ENCODE measurements at regions not wholly inside any gene's neighbourhood (a gene's known extent, or its start where the extent isn't known, plus 50 kb on each side); places are given as distances from the start of the nearest gene placed in this dataset.
"Not testable (repeated sequence)": the region's sequence is repeated elsewhere in the genome, so short reads cannot be mapped to it uniquely, and the experiment has no call there.

DNA sequence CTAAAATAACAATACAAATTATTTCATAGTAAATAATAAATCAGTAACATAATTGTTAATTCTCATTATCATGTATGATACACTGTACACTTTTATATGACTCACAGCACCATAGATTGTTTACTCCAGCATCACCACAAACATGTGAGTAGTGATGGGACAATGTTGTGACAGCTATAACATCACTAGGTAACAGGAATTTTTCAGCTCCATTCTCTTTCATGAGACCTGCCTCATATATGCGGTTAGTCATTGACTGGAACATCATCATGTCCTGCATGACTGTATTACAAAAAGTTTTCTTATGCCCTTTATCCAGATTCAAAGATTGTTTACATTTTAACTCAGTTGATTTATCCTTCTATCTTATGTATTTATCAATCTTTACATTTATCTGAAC is 1530.0 kb downstream of the PCDH18 start:
- no peak for DNase-seq

DNA sequence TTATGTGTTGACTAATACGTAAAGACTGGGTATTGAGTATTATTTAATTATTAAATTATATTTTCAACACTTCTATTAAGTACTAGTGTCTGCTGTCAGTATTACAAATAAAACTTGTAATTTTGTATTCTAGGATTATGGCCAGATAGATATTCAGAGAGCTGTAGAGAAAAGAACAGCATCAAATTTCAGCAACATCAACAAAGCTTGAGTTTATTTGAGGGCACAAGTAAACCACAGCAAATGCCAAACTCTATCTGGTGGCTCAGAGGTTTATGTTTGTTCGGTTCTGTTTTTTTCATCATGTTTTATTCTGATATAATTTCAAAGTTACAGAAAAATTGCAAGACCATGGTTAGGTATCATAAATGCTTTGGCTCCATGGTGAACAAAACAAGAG is 1530.5 kb downstream of the PCDH18 start:
- DNase-seq = no peak

DNA sequence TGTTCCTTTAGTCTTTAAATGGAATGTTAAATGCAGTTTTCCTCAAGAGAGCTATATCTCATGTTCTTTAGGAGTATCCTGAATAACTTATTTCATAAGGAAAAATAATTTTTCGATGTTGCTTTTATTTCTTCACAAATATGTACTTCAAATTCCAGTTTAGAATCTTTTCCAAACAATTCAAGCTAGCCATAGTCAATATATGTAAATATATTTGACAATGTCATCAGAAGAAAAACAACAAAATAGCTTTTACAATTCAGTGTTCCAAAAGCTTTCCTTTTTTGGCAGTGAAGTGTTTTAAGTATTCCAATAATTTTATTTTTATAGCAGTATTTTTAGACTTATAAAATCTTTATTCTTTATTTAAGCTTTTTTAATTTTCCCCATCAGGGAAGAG is 1532.0 kb downstream of the PCDH18 start:
- DNase-seq = no peak

DNA sequence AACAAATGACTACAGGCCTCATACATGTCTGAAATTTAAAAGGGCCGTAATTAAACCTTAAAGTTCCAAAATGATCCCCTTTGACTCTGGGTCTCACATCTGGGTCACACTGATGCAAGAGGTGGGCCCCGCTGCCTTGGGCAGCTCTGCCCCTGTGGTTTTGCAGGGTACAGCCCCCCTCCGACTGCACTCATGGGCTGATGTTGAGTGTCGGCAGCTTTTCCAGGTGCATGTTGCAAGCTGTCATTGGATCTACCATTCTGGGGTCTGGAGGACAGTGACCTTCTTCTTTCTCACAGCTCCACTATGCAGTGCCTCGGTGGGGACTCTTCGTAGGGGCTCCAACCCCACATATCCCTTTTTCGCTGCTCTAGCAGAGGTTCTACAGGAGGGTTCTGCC is 1537.9 kb downstream of the PCDH18 start:
- no peak for DNase-seq

DNA sequence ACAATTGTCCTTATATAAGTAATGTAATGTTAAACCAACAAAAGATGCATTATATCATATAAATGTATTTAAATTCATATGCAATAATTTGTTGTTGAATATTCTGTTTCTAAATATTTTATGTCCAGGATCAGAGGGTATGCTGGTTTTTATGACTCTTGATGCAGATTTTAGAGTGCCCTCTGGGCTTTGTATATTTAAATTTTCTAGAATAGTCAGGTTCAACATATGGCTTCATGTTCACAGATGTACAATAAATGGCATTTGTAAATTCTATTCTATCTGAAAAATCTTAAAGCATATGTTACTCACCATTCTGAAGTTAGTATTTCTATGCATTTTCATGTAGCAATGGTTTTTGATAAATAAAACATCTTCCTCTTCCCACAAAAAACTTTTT is 1555.4 kb downstream of the PCDH18 start:
- no peak for DNase-seq

DNA sequence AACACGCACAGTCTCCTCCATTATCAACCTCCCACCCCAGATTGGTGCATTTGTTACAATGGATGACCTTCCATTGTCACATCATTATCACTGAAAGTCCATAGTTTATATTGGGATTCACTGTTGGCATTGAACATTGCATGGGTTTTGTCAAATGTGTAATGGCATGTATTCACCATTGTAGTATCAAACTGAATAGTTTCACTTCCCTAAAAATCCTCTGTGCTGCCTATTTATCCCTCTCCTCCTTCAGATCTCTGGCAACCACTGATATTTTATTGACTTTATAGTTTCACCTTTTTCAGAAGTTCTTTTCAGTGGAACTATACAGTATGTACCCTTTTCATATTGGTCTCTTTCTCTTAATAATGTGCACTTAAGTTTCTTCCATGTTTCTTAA is 1565.4 kb downstream of the PCDH18 start:
- no peak for DNase-seq

DNA sequence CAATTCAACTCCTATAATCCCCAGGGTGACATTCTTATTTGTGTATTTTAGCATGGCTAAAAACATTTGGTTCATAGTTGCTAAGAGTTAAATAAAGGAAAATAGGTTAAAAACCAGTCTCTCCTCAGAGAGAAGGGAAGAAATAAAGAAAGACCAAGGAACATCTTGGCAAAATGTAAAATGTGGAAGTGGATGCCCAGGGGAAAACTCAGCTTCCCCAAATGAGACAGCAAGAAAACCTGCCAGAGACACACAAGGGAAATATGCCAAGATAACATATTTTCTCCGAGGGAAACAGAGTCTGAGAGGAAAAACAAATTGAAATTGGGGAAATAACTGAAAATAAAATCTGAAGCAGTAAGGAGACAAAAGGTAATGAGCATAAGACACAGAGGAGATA is 1569.3 kb downstream of the PCDH18 start:
- no peak for DNase-seq

DNA sequence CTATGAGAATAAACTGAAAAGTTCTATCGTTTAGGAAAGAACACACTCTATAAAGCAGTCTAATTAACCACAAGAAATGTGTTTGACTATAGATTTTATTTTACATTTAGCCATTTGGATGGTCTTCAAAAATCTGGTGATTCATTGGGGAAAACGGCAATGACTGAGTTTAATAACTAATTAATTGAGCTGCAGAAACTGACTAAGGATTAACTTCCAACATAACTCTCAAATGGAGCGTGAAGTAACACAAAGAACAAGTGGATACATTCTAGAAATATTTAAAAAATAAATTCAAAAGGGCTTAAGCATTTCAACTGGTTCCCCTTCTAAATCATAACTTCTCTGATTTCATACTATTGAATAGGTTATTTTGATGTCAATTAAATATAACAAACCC is 1582.4 kb downstream of the PCDH18 start:
- no peak for DNase-seq

DNA sequence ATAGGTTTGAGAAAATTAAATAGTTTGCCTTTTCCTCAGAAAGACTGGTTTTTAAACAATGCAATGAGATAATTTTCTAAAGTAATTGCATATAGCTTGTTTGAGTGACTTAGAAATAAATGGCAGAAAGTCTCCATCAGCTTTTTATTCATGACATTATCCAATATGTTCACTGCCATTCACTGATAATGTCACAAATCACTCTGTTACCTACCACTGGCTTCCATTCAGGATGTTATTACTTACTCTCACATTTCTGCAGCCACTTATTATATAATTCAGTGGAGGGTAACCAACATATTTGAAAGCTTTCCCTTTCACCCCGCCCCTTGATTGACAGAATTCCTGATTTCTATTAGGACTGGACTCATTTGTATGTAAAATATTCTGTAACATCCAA is 1583.5 kb downstream of the PCDH18 start:
- no peak for DNase-seq

DNA sequence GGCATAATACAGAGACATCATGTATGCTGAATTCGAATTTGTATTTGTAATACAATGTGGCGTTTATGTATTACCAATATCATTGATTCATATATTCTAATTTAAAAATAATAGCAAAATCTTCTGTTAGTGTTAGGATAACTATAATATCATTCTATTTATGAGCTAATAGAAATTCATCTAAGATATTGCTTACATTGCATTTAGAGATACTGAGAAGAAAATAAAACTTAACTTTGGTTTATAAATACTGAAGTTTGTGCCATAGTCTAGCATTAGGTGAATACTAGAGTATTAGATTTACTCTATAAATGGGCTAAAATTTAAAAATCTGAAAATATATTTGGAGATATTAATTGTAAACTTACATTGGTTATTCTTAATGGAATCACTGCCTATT is 1590.6 kb downstream of the PCDH18 start:
- DNase-seq = no peak

DNA sequence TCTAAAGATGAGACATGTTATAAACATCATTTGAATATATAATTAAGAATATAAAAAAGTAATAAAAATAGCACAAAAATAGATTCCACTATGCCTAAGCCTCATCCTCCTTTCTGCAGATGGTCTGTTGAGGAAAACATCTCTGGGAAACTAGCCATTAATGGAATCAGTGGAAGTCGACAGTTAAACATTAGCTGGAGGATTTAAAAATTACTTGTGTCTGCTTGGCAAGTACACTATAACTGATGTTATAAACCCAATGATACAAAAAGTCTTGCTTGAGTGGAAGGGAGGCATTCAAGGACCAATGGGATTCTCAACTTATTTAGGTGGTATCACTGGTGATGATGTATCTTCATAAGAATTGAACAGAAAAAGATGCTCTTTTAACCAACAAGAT is 1598.3 kb downstream of the PCDH18 start:
- no peak for DNase-seq

DNA sequence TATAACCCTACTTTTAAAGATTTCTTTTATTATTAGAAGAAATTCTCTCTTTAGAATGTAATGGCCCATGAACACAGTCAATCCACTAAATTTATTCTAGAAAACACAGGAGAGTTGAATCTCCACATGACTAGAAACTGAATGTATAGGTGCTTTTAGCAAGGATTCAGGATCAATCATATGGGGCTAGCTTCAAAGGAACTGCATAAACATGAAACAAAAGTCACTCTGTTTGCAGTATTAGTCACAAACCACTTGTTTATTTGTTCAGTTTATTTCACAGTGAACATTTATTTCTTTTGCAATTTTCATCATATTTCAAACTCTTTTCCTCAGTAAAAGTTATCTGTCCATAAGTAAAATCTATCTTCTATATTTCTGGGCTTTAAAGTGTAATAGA is 1604.6 kb downstream of the PCDH18 start:
- no peak for DNase-seq

DNA sequence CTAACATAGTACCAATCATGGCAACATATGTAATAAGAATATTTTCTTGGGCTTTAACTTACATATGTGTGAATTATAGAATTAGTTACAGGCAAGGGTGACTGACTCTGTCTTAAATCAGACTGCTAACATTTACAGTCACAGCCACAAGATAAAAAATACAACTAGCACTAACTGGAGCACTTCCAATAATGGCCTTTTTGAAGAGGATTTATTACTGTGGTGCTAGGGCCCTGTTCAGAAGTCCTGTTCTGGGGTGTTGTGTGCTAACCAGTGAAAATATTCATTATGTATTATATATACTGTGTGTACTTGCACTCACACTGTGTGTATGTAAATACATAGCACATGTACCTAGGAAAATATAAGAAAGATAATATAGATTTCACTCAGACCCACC is 1611.2 kb downstream of the PCDH18 start:
- DNase-seq = no peak

DNA sequence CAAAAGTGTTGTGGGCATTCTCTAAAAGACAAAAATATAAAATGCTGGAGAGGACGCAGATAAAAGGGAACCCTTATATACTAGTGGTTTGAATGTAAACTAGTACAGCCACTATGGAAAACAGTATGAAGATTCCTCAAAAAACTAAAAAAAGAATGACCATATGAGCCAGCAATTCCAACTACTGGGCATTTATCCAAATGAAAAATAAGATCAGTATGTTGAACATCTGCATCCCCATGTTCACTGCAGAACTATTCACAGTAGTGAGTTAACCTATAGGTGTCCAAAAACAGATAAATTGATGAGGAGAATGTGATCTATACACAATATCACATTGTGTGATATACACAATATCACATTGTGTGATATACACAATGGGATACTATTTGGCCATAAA is 1615.3 kb downstream of the PCDH18 start:
- no peak for DNase-seq

DNA sequence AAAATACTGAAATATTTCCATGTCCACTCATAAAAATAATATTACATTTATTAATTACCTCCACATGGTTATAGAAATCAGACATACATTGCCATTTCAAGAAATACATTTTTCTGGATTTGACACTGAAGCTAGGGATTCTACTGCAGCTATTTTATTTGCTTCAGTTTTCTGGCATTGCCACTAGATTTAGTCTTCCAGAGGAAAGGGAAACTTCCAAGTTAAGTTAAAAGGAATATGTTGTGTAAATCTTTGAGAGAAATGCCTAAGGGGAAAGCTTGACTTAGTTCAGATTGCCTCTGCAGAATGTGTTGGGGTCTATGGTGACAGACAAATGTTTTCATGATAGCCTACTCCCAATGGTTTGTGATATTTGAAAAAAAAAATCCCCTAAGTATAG is 1631.3 kb downstream of the PCDH18 start:
- DNase-seq = no peak

DNA sequence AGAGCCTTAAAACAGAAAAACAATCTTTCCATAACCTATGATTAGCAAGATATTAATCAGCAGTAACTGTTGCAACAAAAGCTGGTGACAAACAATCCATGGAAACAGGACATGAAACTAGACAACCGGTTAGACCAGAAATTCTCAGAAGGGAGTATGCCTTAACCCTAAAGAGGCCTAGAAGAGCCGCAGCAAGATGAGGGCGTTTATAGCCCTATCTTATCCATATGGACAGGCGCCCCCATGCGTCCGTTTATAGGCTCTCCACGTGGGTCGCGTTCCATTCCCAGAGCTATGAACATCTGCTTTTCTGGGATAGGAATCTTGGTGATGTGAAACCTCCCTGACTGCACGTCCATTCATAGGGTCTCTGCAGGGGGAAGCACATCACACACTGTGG is 1662.7 kb upstream of the PABPC4L start:
- DNase-seq = not testable (repeated sequence)

DNA sequence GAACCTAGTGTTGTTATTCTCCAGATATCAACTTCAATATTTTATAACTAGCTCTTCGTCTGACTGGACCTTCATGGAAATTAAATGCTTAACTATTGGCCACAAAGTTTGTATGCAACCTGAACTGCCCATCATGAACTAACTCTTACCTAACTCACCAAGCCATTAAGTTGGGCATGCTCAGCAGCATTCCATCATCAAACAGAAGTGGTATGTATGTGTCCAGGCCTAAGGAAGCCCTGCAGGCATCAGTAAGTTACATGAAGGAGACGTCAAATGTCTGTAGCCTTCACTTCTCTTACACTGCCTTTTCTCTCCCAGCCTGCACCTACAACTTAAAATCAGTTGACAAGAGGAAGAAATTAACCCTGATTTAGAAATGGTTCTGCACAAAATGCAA is 1639.2 kb upstream of the PABPC4L start:
- no peak for DNase-seq

DNA sequence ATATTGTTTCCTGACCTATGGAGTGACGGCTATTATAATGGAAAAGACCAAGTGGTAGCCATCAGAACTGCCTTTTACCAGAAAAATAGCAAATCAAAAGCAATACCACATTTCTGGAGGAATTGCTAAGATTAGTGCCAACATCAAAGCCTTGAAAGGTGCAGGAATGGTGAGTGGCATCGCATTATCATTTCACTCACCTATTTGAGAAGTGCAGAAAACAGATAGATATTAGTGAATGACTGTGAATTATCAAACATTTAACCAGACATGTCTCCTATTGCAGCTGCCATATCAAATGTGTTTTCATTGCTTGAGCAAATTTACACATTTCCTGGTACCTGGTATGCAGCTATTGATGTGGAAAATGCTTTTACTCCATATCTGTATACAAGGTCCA is 1638.1 kb upstream of the PABPC4L start:
- DNase-seq = no peak

DNA sequence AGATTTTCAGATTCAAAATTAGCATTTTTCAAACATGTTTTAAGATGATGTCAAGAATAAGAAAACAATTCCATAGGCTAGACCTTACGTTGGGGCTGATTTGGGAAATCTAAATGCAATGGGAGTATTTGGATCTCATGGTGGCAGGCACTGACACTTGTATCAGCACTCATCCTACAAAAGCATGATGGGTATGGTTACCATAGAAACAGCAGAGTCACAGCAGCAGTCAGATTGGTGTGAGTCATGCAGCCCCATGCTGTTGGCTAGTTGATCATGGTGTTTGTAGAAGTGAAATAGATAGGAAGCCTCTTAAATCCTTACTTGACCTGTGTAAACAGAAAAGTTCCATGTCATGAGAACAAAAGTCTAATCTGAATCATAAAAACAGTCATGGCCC is 1637.3 kb upstream of the PABPC4L start:
- DNase-seq = no peak

DNA sequence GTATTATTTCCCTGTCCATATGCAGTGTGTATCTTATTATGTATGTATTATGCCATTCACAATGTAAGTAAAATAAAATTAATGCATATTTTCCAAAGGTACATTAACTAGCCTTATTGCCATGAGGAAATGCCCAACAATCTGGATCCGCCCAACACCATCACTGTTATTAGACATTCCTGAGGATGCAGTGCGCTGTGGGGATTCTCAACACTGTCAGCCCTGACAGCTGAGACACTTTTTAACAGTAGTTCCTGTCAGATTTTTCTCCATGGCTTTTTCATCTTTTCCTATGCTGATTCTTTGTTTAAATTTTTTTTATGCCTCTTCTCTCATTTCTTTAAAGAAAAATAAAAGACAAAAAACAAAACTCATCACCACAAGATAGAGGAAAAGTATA is 1632.9 kb upstream of the PABPC4L start:
- no peak for DNase-seq

DNA sequence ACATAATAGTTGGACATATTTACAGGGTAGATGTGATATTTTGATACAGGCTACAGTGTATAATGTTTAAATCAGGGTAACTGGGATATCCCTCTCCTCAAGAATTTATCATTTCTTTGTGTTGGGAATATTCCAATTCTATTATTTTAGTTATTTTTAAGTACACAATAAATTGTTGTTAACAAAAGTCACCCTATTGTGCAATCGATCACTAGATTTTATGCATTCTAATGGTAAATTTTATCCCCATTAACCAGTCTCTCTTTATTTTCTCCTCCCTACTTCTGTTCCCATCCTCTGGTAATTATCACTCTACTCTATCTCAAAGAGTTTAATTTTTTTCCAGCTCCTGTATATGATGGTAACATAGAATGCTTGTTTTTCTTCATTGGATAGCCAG is 1631.9 kb upstream of the PABPC4L start:
- DNase-seq = no peak

DNA sequence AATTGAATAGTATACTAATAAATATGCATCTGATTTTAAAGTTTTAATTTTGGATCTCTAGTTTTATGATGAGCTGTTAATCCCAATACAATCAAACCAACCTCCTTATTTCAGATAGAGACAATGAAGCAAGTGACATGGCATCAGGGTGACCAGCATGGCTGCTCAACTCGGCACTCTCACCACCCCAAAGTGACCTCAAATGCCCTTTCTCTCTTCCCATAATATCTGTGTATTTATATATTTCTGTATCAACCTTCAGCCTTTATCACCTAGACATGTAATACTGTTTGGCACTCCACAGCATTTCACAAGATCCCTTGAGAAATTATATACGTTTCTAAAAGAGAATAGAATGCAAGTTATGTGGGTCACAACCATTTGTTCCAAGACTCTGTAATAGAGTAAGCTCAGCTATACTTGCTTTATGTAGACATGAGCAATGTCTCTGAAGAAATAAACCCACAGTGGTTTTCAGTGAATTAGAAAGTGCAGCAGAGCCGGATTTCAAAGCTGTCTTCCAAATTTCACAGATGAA is 1623.2 kb upstream of the PABPC4L start:
- DNase-seq = no peak

DNA sequence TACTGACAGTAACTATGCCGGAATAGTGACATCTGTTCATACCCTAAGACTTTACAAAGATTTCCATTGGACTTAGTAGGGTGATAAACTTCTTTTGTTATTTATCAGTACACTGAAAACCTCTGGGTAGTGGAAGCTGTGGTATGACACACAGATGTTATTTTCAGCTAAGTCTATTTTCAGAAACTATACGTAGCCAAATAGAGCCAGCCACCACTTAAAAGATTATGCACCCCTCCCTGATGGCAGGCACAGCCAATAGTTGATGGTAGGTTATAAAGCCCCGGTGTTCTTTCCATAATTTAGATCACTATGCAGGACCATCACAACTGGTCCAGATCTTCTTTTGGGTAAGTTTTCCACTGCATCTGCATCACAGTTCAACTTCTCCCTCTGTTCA is 1603.2 kb upstream of the PABPC4L start:
- no peak for DNase-seq

DNA sequence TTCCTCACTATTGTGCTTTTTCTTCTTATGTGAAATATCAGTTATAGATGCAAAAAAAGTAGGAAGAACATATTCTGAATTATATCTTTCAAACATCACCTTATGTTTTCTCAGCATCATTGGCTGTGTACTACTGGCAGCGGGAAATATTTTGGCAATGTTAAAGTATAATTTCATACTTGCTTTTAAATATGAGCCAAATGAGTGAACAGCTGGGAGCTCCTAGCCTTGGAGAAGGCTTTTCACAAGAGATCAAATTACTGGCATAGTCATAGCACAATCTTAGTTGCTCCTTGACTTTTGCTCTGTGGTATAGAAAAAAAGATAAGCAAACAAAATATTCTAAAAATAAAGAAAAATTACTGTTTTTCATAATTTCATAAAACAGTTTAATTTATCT is 1575.8 kb upstream of the PABPC4L start:
- no peak for DNase-seq

DNA sequence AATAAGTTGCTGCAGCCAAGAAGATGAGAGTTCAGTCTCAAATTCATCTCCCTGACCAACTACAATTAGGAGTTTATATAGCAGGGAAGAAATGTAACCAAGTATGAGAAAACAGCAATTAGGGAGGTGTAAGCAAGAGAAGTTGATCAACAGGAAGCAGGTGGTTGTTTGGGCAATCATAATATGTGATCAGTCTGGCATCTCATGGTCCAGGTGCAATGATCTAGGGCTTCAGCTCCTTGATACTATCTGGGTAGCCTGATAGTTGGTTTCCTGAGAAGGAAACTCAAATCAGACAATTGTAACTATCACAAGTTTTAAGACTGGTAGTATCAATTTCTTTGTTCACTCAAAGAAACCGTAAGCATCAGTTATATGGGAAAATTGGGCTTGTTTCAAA is 1574.3 kb upstream of the PABPC4L start:
- DNase-seq = no peak

DNA sequence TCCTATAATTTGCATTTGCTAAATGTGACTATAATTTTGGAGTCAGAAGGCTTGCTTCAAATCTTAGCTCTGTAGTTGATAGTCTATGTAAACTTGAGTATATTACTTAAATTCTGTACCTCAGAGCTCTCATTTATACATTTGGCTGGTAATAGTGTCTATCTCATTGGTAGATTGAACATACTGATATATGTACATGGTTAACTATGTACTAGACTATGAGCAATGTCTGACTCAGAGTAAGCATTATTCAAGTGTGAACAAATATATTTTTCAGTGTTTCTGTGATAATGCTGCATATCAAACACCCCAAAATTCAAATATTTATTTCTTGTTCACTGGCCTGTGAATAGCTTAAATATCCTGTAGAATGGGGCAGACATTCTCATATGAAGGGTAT is 1568.9 kb upstream of the PABPC4L start:
- DNase-seq = no peak

Measured in right forelimb (tissue), 1 donor.